DMS 273 (cell line): ENCODE measurements at regions not wholly inside any gene's neighbourhood (a gene's known extent, or its start where the extent isn't known, plus 50 kb on each side); places are given as distances from the start of the nearest gene placed in this dataset.
A peak's percentile ranks its signal among the peaks of the same experiment; 100 is the strongest.
"Not testable (repeated sequence)": the region's sequence is repeated elsewhere in the genome, so short reads cannot be mapped to it uniquely, and the experiment has no call there.

Source experiments
- DNase-seq: peaks from one replicate; lab custom pipeline; 2025; ENCODE audit not compliant: unreplicated experiment; lab: John Stamatoyannopoulos, UW

DNA sequence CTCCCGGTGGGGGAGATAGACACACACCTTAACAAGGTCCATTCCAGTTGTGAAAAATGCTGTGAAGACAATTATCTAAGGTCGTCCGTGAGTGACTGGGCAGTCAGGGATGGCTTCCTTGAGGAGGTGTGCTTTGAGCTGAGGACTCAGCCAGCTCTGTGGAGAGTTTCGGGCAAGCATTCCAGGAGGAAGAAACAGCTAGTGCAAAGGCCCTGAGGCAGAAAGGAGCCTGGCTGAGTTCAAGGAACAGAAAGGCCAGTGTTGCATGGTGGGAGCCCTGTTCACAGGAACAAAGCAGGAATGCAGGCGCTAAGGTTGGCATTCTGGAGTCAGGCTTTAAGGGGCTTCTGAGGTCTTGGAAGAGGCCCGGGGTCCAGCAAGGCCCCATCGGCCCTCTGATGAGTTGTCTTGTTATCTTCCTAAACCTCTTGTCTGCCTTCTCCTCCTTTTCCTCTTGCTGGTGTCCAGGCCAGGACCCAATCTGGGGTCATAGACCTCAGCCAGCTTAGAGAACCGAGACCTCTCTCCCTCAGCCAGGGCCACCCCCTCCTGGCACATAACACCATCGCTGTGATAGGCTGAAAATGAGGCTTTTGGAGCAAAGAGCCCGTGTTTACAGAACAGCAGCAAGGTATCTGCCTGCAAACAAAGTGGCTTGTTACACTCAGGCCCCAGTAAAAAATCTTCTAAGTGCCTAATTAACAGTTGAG, 270.2 kb upstream of the MVB12B start:
- DNase-seq: peak; percentile 69

DNA sequence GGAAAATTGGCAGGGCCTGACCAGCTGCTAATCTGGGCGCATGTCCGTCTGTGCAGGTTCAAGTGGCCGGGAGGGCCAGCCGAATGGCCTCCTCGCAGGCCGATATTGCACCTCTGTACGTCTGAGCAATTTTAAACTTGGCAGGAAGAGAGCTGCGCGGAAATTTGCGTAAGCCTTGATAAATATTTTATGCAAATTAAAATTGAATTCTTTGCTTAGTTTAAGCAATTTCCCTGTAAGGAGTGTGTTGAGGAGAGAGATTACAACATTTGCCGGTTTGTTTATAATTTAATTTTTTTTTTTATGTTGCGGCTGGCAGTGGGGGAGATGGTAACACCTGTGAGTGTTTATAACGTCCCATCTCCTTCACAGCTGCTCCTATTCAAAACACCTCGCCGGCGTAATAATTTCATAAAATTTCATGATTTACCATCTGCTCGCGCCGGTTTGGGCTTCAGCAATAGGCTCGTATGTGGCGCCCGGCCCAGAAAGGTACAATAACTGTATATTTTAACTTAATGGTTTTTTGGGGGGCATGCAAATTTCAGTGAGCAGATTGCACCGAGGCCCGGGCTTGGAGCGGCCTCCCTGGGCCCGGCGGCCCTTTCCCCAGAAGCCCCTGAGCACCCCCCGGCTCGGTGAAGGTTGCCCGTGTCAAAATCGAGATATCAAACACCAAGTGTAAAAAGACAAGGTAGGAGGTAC, 269.4 kb upstream of the MVB12B start:
- DNase-seq: peak; percentile 92

- peak; percentile 84 for DNase-seq
These were observed 268.6 kb upstream of the MVB12B start for GRCh38 chr9:126058011-126058531.

DNA sequence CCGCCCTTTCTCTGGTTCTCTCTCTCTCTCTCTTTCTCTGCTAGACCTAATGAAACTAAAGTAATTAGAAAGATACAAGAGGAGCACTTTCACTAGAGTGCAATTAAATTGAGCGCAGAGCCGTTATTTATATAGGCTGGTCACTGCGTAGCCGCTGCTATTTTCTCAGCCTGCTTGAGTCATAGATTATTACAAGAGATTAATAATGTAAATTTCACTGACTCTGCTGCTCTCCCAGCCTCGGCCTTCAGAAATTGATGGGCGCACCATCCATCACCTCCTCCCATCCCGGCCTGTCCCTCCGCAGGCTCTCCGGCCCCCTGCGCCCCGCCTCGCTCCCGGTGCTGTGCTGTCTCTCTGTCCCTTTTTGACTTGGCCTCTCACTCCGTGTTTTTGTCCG, 268.0 kb upstream of the MVB12B start:
- DNase-seq: peak; percentile 53

DNA sequence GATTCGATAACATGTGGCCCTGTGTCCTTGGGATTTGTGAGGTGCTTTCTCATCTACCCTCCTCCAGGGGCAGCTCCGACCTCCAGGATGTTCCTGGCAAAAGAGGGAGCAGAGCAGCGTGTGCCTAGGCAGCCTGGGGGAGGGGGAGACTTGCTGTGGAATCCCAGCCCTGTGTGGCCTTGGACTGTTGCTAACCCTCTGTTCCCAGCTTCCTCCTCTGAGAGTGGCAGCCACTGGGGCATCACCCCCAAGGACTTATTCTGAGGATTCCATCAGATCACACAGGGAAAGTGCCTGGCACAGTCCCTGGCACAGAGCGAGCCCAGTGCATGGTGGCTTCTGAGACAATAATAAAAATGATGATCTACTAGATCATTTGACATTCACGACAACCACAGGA, 265.1 kb upstream of the MVB12B start:
- no peak for DNase-seq

DNA sequence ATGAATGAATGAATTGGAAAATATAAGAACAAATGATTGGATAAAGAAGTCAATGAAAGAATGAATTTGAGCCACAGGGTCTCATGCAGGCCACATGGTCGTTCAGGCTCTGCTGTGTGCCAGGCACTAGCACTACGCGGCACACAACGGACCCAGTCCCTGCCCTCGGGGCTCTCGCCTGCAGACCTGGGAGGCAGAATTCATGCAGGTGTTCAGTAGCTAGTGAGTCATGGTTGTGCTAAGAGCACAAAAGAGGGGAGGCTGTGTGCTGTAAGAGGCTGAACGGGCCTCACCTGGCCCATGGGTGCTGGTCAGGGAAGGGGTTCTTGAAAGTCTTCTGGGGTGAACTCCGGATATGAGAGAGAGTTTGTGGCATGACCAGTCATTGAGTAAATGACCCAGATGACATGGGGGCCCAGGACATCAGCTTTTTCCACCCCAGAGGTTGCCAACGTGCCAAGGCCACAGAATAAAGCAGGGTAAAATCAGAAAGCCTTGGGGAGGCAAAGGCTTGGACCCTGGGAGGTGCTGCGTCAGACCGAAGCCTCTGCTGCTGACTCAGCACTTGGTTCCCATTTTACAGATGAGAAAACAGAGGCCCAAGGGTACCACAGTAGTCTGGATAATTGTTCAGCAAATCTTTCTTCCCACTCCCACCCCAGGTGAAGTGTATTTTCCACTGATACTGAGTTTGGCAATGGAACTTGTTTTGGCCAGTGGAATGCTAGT, 264.3 kb upstream of the MVB12B start:
- no peak for DNase-seq

- no peak for DNase-seq
These were observed 263.3 kb upstream of the MVB12B start for GRCh38 chr9:126063326-126063725.

GRCh38 chr9:126066131-126066530, 260.5 kb upstream of the MVB12B start:
- no peak for DNase-seq

- no peak for DNase-seq
These were observed 259.4 kb upstream of the MVB12B start for GRCh38 chr9:126067031-126067734.

- no peak for DNase-seq
These were observed 257.9 kb upstream of the MVB12B start for GRCh38 chr9:126068534-126069230.

GRCh38 chr9:126069400-126069955, 257.2 kb upstream of the MVB12B start:
- DNase-seq: no peak

- no peak for DNase-seq
These were observed 256.5 kb upstream of the MVB12B start for GRCh38 chr9:126070058-126070655.

- DNase-seq: no peak
These were observed 255.4 kb upstream of the MVB12B start for GRCh38 chr9:126071076-126071750.

DNA sequence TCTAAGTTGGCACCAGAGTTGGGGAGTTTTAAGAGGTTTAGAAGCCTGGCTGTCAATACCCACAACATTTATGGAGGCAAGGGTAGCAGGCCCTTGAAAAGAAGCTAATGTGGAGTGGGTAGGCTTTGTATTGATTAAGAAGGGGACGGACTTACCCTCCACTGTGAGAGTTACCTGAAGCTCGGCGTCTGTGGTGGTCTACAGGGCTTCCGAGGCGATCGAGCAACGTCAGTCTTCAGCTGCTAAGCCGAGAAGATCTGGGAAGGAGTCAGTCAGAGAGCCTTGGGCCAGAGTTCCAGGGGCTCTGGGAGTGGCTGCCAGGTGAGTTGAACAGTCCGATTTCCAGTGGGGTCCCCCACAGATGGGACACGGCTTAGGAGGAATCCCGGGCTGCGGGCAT, 249.0 kb upstream of the MVB12B start:
- not testable (repeated sequence) for DNase-seq

GRCh38 chr9:126080641-126081040, 246.0 kb upstream of the MVB12B start:
- no peak for DNase-seq

DNA sequence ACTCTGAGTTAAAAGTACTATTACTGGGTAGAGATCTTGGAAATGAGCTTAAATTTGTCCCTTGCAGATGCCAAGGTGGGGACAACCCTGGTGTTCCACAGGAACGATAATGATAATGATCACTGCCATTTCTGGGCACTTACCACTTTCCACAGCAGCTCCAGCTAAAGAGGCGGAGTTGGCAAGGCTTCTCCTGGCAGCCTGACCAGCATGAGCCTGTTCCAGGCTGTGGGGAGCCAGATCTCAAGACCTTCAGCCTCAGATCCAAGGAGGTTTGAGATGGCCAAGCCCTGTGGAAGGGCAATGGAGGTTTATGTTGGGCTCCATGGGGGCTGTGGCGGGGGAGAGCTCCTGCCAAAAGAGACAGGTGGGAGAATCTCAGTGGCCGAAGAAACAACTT, 244.9 kb upstream of the MVB12B start:
- DNase-seq: no peak

- DNase-seq: no peak
These were observed 242.6 kb upstream of the MVB12B start for GRCh38 chr9:126084008-126084407.

- no peak for DNase-seq
These were observed 241.9 kb upstream of the MVB12B start for GRCh38 chr9:126084696-126085095.

GRCh38 chr9:126085170-126085569, 241.5 kb upstream of the MVB12B start:
- DNase-seq: no peak
